Stimulated activated naive CD8-positive, alpha-beta T cell treated with anti-CD3 and anti-CD28 coated beads, Interleukin-15, amount 100 ng/mL, for 72 hours (primary cell): ENCODE measurements at regions not wholly inside any gene's neighbourhood (a gene's known extent, or its start where the extent isn't known, plus 50 kb on each side); places are given as distances from the start of the nearest gene placed in this dataset.

ENCODE experiments used
- ATAC-seq: fragments of 150-1000 bp; cut with Tn5 transposase; 2 replicates; pipeline ENCODE4 v1.10.0; 2021; ENCODE audit warnings: mild to moderate bottlenecking, moderate library complexity
- DNase-seq, 2 donors: peaks; one replicate each; pipeline ENCODE4 v3.0.0; 2021 to 2022
- H3K27ac Mint-ChIP-seq, 2 donors: one replicate each; pipeline ENCODE4 v1.8.0; 2022; ENCODE audit warnings: mild to moderate bottlenecking in 2 of 2, mixed read lengths in 2 of 2, moderate library complexity in 2 of 2
- H3K27me3 Mint-ChIP-seq: one replicate; pipeline ENCODE4 v1.8.0; 2022; ENCODE audit warnings: mixed read lengths
- H3K4me1 Mint-ChIP-seq: one replicate; pipeline ENCODE4 v1.8.0; 2022; ENCODE audit warnings: mild to moderate bottlenecking, mixed read lengths
- H3K4me3 Mint-ChIP-seq, 2 donors: one replicate each; pipeline ENCODE4 v1.8.0; 2022; ENCODE audit warnings: mild to moderate bottlenecking in 2 of 2, mixed read lengths in 2 of 2, moderate library complexity in 1 of 2
- H3K9me3 Mint-ChIP-seq, 2 donors: one replicate each; pipeline ENCODE4 v1.8.0; 2022; ENCODE audit warnings: mixed read lengths in 2 of 2

- Mint-ChIP-seq H3K4me1 (no peaks in the 10 kb centered on the region), H3K27me3 (no peaks in the 10 kb centered on the region), H3K9me3 (peaks cover 0 to 8% of the 10 kb centered on the region in 2 donors), H3K4me3 (no peak overlapping the region), H3K27ac (no peak overlapping the region)
- no peak for DNase-seq
- ATAC-seq = no peak
These were observed 57.3 kb downstream of the MED10 start for GRCh38 chr5:6321078-6321477.

GRCh38 chr5:6319116-6319515, 59.2 kb downstream of the MED10 start:
- peaks cover 0 to 10% of the 10 kb centered on the region in 2 donors for H3K9me3 Mint-ChIP-seq
- H3K4me3 Mint-ChIP-seq = no peak overlapping the region
- peaks cover 3% of the 10 kb centered on the region for H3K4me1 Mint-ChIP-seq
- no peaks in the 10 kb centered on the region for H3K27me3 Mint-ChIP-seq
- H3K27ac Mint-ChIP-seq = peak overlapping the region in 1 of 2 donors; percentile 19
- DNase-seq (no peak), ATAC-seq (no peak)

GRCh38 chr5:6317116-6317798, 61.1 kb downstream of the MED10 start:
- no peaks in the 10 kb centered on the region for H3K27me3 Mint-ChIP-seq
- H3K4me1 Mint-ChIP-seq = peaks cover 9% of the 10 kb centered on the region
- no peak overlapping the region for H3K27ac Mint-ChIP-seq
- DNase-seq (no peak), ATAC-seq (no peak)
- H3K9me3 Mint-ChIP-seq = peaks cover 0 to 16% of the 10 kb centered on the region in 2 donors
- H3K4me3 Mint-ChIP-seq = no peak overlapping the region

- Mint-ChIP-seq H3K4me3 (no peak overlapping the region), H3K9me3 (peaks cover 0 to 9% of the 10 kb centered on the region in 2 donors), H3K4me1 (peaks cover 9% of the 10 kb centered on the region), H3K27ac (no peak overlapping the region), H3K27me3 (no peaks in the 10 kb centered on the region)
- ATAC-seq = no peak
- DNase-seq = no peak
These were observed 62.8 kb downstream of the MED10 start for GRCh38 chr5:6315580-6315979.

- DNase-seq (no peak), ATAC-seq (no peak)
- H3K27ac Mint-ChIP-seq = no peak overlapping the region
- peaks cover 9% of the 10 kb centered on the region for H3K4me1 Mint-ChIP-seq
- peaks cover 0 to 9% of the 10 kb centered on the region in 2 donors for H3K9me3 Mint-ChIP-seq
- H3K4me3 Mint-ChIP-seq = no peak overlapping the region
- H3K27me3 Mint-ChIP-seq = no peaks in the 10 kb centered on the region
These were observed 66.5 kb downstream of the MED10 start for GRCh38 chr5:6311568-6312501.

- Mint-ChIP-seq H3K9me3 (peaks cover 0 to 9% of the 10 kb centered on the region in 2 donors), H3K4me3 (no peak overlapping the region), H3K4me1 (peaks cover 9% of the 10 kb centered on the region), H3K27ac (no peak overlapping the region), H3K27me3 (no peaks in the 10 kb centered on the region)
- DNase-seq = no peak
- no peak for ATAC-seq
These were observed 68.4 kb downstream of the MED10 start for GRCh38 chr5:6309949-6310348.

- ATAC-seq (no peak), DNase-seq (no peak)
- Mint-ChIP-seq H3K4me1 (peaks cover 2% of the 10 kb centered on the region), H3K4me3 (no peak overlapping the region), H3K9me3 (peaks cover 0 to 2% of the 10 kb centered on the region in 2 donors), H3K27me3 (peaks cover 8% of the 10 kb centered on the region), H3K27ac (no peak overlapping the region)
These were observed 69.7 kb downstream of the MED10 start for GRCh38 chr5:6308683-6309082.

- Mint-ChIP-seq H3K27me3 (peaks cover 19% of the 10 kb centered on the region), H3K4me3 (no peak overlapping the region), H3K4me1 (no peaks in the 10 kb centered on the region), H3K27ac (no peak overlapping the region), H3K9me3 (no peaks in the 10 kb centered on the region)
- ATAC-seq (no peak), DNase-seq (no peak)
These were observed 71.0 kb downstream of the MED10 start for GRCh38 chr5:6307304-6307703.

- DNase-seq (no peak), ATAC-seq (no peak)
- H3K27ac Mint-ChIP-seq = no peak overlapping the region
- H3K4me1 Mint-ChIP-seq = no peaks in the 10 kb centered on the region
- no peaks in the 10 kb centered on the region for H3K9me3 Mint-ChIP-seq
- no peak overlapping the region for H3K4me3 Mint-ChIP-seq
- peaks cover 19% of the 10 kb centered on the region for H3K27me3 Mint-ChIP-seq
These were observed 72.5 kb downstream of the MED10 start for GRCh38 chr5:6305853-6306252.

GRCh38 chr5:6302684-6303083, 75.7 kb downstream of the MED10 start:
- DNase-seq = no peak
- Mint-ChIP-seq H3K9me3 (no peaks in the 10 kb centered on the region), H3K4me1 (no peaks in the 10 kb centered on the region), H3K27ac (no peak overlapping the region), H3K4me3 (no peak overlapping the region), H3K27me3 (peaks cover 19% of the 10 kb centered on the region)
- ATAC-seq = no peak

- Mint-ChIP-seq H3K9me3 (no peaks in the 10 kb centered on the region), H3K4me1 (no peaks in the 10 kb centered on the region)
These were observed 76.3 kb downstream of the MED10 start for GRCh38 chr5:6302075-6302474.

GRCh38 chr5:6296524-6296923, 81.8 kb downstream of the MED10 start:
- DNase-seq (no peak), ATAC-seq (no peak)
- Mint-ChIP-seq H3K4me3 (no peak overlapping the region), H3K27me3 (peaks cover 12% of the 10 kb centered on the region), H3K27ac (no peak overlapping the region), H3K9me3 (no peaks in the 10 kb centered on the region), H3K4me1 (no peaks in the 10 kb centered on the region)

More at GRCh38 chr5:6302075-6302474, 76.3 kb downstream of the MED10 start:
- H3K27me3 Mint-ChIP-seq = peaks cover 19% of the 10 kb centered on the region
- no peak overlapping the region for H3K27ac Mint-ChIP-seq
- H3K4me3 Mint-ChIP-seq = no peak overlapping the region
- DNase-seq (no peak), ATAC-seq (no peak)

GRCh38 chr5:6291961-6292360, 86.4 kb downstream of the MED10 start:
- Mint-ChIP-seq H3K4me1 (no peaks in the 10 kb centered on the region), H3K9me3 (no peaks in the 10 kb centered on the region), H3K27me3 (peaks cover 20% of the 10 kb centered on the region), H3K4me3 (no peak overlapping the region), H3K27ac (no peak overlapping the region)
- ATAC-seq (peak; percentile 64), DNase-seq (no peak)

GRCh38 chr5:6289239-6289638, 89.1 kb downstream of the MED10 start:
- H3K27me3 Mint-ChIP-seq = peaks cover 18% of the 10 kb centered on the region
- H3K9me3 Mint-ChIP-seq = no peaks in the 10 kb centered on the region
- no peak overlapping the region for H3K4me3 Mint-ChIP-seq
- ATAC-seq (no peak), DNase-seq (no peak)
- H3K4me1 Mint-ChIP-seq = no peaks in the 10 kb centered on the region
- H3K27ac Mint-ChIP-seq = no peak overlapping the region

- Mint-ChIP-seq H3K9me3 (no peaks in the 10 kb centered on the region), H3K27ac (no peak overlapping the region), H3K27me3 (peaks cover 8% of the 10 kb centered on the region), H3K4me3 (no peak overlapping the region), H3K4me1 (no peaks in the 10 kb centered on the region)
- DNase-seq (no peak), ATAC-seq (no peak)
These were observed 91.2 kb downstream of the MED10 start for GRCh38 chr5:6287176-6287575.

- Mint-ChIP-seq H3K27ac (no peak overlapping the region), H3K4me3 (no peak overlapping the region), H3K4me1 (peaks cover 1% of the 10 kb centered on the region), H3K27me3 (peaks cover 8% of the 10 kb centered on the region), H3K9me3 (no peaks in the 10 kb centered on the region)
- ATAC-seq (no peak), DNase-seq (no peak)
These were observed 91.9 kb downstream of the MED10 start for GRCh38 chr5:6286404-6286803.
